ENCODE measurements at regions not wholly inside any gene's neighbourhood (a gene's known extent, or its start where the extent isn't known, plus 50 kb on each side); places are given as distances from the start of the nearest gene placed in this dataset.

DNA sequence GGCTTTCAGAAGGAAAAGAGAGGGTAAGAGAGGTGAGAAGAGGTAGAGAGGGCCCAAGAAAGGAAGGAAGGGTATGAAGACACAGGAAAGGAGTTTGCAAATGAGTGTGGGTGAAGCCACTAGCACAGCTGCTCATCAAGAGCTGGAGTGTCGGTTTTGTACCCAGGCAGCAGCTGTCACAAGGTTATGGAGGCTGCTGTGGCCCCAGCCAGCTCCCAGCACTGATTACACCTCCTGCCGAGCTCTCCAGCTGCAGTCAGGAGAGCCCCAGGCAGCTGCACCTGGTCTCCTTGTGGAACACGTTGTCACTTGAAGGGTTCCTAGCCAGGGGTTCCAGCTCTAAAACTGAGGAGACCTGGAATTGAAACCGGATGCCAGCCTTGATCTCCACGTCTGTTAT, 60.4 kb upstream of the CHD2 start:
- TF ChIP-seq POLR2A (IDR thresholded peaks at IDR 0.05; ENCODE audit: low read depth, low read length) = no peak
- no peak for TF ChIP-seq TAF1 (IDR thresholded peaks at IDR 0.05; ENCODE audit: low read depth, low read length)
- no peak for TF ChIP-seq SPI1 (IDR thresholded peaks at IDR 0.05; ENCODE audit: low read depth, low read length)

All from GM12891 (cell line).